ENCODE measurements at regions not wholly inside any gene's neighbourhood (a gene's known extent, or its start where the extent isn't known, plus 50 kb on each side); places are given as distances from the start of the nearest gene placed in this dataset.

DNA sequence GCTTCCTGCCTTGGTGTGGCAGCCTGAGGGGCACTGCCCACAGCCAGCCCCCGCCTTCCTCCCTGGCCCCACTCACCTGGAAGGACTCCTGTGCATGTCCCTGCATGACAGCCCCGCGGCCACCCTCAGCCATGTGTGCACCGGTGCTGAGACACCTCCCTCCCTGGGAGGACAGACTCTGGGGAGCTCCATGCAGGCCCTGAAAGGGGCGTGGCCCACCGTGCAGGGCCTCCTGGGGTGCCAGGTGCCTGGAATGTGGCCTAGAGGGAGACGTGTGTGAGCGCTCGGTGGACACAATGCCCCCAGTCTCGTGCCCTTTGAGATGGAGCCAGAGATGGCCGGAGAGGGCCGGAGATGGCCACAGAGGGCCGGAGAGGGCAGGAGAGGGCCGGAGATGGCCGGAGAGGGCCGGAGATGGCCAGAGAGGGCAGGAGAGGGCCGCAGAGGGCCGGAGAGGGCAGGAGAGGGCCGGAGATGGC is 59.1 kb upstream of the PPP2R2D start:
- no peak overlapping the region for H3K27ac Mint-ChIP-seq
- no peak overlapping the region for H3K4me3 Mint-ChIP-seq
- TF ChIP-seq, protein P1, sequence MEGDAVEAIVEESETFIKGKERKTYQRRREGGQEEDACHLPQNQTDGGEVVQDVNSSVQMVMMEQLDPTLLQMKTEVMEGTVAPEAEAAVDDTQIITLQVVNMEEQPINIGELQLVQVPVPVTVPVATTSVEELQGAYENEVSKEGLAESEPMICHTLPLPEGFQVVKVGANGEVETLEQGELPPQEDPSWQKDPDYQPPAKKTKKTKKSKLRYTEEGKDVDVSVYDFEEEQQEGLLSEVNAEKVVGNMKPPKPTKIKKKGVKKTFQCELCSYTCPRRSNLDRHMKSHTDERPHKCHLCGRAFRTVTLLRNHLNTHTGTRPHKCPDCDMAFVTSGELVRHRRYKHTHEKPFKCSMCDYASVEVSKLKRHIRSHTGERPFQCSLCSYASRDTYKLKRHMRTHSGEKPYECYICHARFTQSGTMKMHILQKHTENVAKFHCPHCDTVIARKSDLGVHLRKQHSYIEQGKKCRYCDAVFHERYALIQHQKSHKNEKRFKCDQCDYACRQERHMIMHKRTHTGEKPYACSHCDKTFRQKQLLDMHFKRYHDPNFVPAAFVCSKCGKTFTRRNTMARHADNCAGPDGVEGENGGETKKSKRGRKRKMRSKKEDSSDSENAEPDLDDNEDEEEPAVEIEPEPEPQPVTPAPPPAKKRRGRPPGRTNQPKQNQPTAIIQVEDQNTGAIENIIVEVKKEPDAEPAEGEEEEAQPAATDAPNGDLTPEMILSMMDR (IDR thresholded peaks at IDR 0.05) = no peak
- DNase-seq = no peak
- 0 out of 2 replicates have a peak, but pooled peaks cover 3% of the 10 kb centered on the region for H3K36me3 Mint-ChIP-seq (ENCODE audit: low read depth)
- no peaks in the 10 kb centered on the region for H3K4me1 Mint-ChIP-seq (ENCODE audit: low read depth)
- peaks cover 5% of the 10 kb centered on the region for H3K27me3 Mint-ChIP-seq (ENCODE audit: insufficient read depth)
- H3K9me3 Mint-ChIP-seq = peaks cover 16% of the 10 kb centered on the region

DNA sequence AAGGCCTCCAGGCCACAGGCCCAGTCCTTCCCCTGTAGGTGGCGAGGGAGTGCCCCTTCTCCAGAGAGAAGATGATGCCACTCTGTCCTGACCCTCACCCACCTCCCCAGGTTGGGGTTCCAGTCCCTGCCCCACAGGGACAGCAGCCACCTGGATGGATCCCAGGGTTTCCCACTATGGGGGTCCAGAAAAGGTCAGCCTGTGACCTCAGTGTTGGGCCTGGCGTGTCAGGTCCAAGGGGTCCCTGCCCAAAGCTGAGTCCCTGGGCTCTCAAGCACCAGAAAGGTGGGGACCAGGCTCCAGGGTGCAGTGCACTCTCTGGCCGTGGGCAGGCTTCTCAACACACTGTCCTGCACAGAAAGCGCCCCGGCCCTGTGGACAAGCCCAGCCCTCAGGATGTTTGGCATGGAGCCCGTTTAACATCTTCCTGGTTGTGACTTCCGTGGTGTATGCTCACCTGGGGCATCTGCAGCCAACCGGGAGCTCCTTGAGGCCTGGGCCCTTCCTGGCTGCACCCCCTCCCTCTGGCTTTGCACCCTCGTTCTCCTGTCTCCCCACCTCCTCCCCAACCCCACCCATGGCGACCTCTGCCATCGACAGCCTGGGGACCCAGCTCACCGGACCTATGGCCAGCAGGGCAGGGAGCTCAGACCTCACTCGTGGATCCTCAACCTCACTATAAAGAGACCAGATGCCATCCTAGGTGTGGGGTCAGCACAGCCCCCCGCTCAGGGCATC is 58.3 kb upstream of the PPP2R2D start:
- TF ChIP-seq, protein P1 (IDR thresholded peaks at IDR 0.05) = no peak
- no peak overlapping the region for H3K4me3 Mint-ChIP-seq

GRCh38 chr10:131843089-131843595 is 57.7 kb upstream of the PPP2R2D start:
- DNase-seq = no peak
- Mint-ChIP-seq H3K9me3 (peaks cover 16% of the 10 kb centered on the region), H3K36me3 (ENCODE audit: low read depth) (0 out of 2 replicates have a peak, but pooled peaks cover 3% of the 10 kb centered on the region), H3K4me3 (no peak overlapping the region), H3K4me1 (ENCODE audit: low read depth) (no peaks in the 10 kb centered on the region), H3K27me3 (ENCODE audit: insufficient read depth) (peaks cover 7% of the 10 kb centered on the region), H3K27ac (no peak overlapping the region)
- TF ChIP-seq, protein P1 (IDR thresholded peaks at IDR 0.05) = no peak

More for the DNA sequence above, 58.3 kb upstream of the PPP2R2D start:
- DNase-seq = no peak
- peaks cover 16% of the 10 kb centered on the region for H3K9me3 Mint-ChIP-seq
- H3K36me3 Mint-ChIP-seq (ENCODE audit: low read depth) = 0 out of 2 replicates have a peak, but pooled peaks cover 3% of the 10 kb centered on the region
- no peak overlapping the region for H3K27ac Mint-ChIP-seq
- H3K4me1 Mint-ChIP-seq (ENCODE audit: low read depth) = no peaks in the 10 kb centered on the region
- H3K27me3 Mint-ChIP-seq (ENCODE audit: insufficient read depth) = peaks cover 7% of the 10 kb centered on the region

DNA sequence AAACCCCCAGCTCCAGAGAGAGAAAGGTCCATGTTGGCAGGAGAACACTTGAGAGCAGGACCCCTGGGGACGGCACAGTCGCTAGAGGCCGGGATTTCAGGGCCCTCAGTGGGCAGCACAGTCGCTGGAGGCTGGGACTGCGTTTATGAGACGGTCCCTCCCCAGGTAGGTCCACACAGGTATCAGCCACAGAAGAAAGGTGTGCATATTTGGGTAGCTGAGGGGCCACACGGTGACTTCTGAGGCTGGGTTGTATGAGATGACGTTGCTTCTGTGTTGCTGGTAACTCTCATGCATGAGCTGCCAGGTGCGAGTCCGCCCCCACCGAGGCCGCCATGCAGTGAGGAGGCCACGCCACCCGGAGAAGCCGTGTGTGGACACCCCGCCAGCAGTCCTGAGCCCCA is 56.9 kb upstream of the PPP2R2D start:
- Mint-ChIP-seq H3K9me3 (peaks cover 16% of the 10 kb centered on the region), H3K27ac (no peak overlapping the region), H3K27me3 (ENCODE audit: insufficient read depth) (peaks cover 7% of the 10 kb centered on the region), H3K4me1 (ENCODE audit: low read depth) (no peaks in the 10 kb centered on the region), H3K4me3 (no peak overlapping the region), H3K36me3 (ENCODE audit: low read depth) (0 out of 2 replicates have a peak, but pooled peaks cover 3% of the 10 kb centered on the region)
- TF ChIP-seq, protein P1 (IDR thresholded peaks at IDR 0.05) = no peak
- DNase-seq = no peak

GRCh38 chr10:131844529-131845084 is 56.2 kb upstream of the PPP2R2D start:
- TF ChIP-seq, protein P1 (IDR thresholded peaks at IDR 0.05) = no peak
- Mint-ChIP-seq H3K27ac (no peak overlapping the region), H3K27me3 (ENCODE audit: insufficient read depth) (peaks cover 7% of the 10 kb centered on the region), H3K36me3 (ENCODE audit: low read depth) (0 out of 2 replicates have a peak, but pooled peaks cover 3% of the 10 kb centered on the region), H3K9me3 (peaks cover 16% of the 10 kb centered on the region), H3K4me1 (ENCODE audit: low read depth) (no peaks in the 10 kb centered on the region), H3K4me3 (no peak overlapping the region)
- DNase-seq = no peak
